ENCODE measurements at regions not wholly inside any gene's neighbourhood (a gene's known extent, or its start where the extent isn't known, plus 50 kb on each side); places are given as distances from the start of the nearest gene placed in this dataset.

DNA sequence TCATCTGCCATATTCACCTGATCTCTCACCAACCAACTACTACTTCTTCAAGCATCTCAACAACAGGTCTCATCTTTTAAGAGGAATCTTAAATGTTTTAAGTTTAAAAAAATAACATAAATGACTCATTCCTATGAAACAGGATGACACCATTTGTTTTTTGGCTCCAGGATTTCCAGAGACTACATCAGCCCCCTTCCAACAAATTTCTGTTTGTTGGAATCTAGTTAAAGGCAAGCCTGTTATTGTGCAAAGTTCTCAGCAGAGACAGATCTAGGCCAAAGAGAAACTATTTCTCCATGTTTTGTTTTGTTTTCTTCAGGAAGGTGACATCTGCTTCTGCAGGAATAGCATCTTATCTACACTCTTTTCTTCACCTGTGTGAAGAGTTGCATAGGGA is 204.8 kb upstream of the SH3BP4 start:
- TF ChIP-seq, protein P1, sequence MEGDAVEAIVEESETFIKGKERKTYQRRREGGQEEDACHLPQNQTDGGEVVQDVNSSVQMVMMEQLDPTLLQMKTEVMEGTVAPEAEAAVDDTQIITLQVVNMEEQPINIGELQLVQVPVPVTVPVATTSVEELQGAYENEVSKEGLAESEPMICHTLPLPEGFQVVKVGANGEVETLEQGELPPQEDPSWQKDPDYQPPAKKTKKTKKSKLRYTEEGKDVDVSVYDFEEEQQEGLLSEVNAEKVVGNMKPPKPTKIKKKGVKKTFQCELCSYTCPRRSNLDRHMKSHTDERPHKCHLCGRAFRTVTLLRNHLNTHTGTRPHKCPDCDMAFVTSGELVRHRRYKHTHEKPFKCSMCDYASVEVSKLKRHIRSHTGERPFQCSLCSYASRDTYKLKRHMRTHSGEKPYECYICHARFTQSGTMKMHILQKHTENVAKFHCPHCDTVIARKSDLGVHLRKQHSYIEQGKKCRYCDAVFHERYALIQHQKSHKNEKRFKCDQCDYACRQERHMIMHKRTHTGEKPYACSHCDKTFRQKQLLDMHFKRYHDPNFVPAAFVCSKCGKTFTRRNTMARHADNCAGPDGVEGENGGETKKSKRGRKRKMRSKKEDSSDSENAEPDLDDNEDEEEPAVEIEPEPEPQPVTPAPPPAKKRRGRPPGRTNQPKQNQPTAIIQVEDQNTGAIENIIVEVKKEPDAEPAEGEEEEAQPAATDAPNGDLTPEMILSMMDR (IDR thresholded peaks at IDR 0.05): no peak
- TF ChIP-seq HDAC2 (IDR thresholded peaks at IDR 0.05) (no peak), EP300 (IDR thresholded peaks at IDR 0.05) (no peak), ZFP36 (IDR thresholded peaks at IDR 0.05; ENCODE audit: borderline replicate concordance, partially characterized antibody) (no peak), RCOR1 (IDR thresholded peaks at IDR 0.05; ENCODE audit: low read depth, low read length) (no peak), KDM5A (IDR thresholded peaks at IDR 0.05) (no peak), POLR2A (IDR thresholded peaks at IDR 0.05; ENCODE audit: low read length) (no peak), MYC (IDR thresholded peaks at IDR 0.05; ENCODE audit: borderline replicate concordance, low read length) (no peak), GATA3 (IDR thresholded peaks at IDR 0.05; ENCODE audit: borderline replicate concordance) (no peak), CEBPB (IDR thresholded peaks at IDR 0.05) (no peak), CBX8 (IDR thresholded peaks at IDR 0.05) (no peak)
- TF ChIP-seq, protein P2, sequence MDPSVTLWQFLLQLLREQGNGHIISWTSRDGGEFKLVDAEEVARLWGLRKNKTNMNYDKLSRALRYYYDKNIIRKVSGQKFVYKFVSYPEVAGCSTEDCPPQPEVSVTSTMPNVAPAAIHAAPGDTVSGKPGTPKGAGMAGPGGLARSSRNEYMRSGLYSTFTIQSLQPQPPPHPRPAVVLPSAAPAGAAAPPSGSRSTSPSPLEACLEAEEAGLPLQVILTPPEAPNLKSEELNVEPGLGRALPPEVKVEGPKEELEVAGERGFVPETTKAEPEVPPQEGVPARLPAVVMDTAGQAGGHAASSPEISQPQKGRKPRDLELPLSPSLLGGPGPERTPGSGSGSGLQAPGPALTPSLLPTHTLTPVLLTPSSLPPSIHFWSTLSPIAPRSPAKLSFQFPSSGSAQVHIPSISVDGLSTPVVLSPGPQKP (IDR thresholded peaks at IDR 0.05; ENCODE audit: low read depth, low read length): no peak
- TF ChIP-seq, protein P3, sequence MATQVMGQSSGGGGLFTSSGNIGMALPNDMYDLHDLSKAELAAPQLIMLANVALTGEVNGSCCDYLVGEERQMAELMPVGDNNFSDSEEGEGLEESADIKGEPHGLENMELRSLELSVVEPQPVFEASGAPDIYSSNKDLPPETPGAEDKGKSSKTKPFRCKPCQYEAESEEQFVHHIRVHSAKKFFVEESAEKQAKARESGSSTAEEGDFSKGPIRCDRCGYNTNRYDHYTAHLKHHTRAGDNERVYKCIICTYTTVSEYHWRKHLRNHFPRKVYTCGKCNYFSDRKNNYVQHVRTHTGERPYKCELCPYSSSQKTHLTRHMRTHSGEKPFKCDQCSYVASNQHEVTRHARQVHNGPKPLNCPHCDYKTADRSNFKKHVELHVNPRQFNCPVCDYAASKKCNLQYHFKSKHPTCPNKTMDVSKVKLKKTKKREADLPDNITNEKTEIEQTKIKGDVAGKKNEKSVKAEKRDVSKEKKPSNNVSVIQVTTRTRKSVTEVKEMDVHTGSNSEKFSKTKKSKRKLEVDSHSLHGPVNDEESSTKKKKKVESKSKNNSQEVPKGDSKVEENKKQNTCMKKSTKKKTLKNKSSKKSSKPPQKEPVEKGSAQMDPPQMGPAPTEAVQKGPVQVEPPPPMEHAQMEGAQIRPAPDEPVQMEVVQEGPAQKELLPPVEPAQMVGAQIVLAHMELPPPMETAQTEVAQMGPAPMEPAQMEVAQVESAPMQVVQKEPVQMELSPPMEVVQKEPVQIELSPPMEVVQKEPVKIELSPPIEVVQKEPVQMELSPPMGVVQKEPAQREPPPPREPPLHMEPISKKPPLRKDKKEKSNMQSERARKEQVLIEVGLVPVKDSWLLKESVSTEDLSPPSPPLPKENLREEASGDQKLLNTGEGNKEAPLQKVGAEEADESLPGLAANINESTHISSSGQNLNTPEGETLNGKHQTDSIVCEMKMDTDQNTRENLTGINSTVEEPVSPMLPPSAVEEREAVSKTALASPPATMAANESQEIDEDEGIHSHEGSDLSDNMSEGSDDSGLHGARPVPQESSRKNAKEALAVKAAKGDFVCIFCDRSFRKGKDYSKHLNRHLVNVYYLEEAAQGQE (IDR thresholded peaks at IDR 0.05): no peak
